ENCODE measurements at regions not wholly inside any gene's neighbourhood (a gene's known extent, or its start where the extent isn't known, plus 50 kb on each side); places are given as distances from the start of the nearest gene placed in this dataset.

DNA sequence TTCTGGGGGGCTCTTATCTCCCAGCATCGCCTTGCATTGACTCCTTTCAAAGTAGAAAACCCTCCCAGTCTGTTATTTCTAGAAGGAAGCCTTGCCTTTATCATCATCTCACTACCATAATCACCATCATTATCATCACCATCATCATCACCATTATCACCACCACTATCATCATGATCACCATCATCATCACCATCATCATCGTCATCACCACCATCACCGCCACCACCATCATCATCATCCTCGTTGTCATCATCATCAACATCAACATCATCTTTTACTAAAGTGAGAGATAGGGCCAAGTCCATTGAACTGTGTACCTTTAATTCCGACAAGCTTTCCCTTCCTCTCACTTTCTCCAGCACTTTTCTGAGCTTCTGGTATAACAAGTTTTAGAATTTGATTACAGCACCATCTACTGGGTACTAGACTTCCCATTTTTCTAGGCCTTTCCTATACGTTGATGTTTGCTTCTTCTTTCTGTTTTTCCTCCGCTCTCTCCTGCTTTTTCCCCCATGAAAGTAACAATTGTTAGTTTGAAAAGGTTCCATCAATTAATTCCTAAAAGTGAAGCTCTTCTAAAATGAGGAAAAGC lies 226.4 kb downstream of the BUB3 start:
- POLR2A ChIA-PET (ENCODE audit: low non-redundant PET) = no interaction called here
- TF ChIP-seq, protein P1, sequence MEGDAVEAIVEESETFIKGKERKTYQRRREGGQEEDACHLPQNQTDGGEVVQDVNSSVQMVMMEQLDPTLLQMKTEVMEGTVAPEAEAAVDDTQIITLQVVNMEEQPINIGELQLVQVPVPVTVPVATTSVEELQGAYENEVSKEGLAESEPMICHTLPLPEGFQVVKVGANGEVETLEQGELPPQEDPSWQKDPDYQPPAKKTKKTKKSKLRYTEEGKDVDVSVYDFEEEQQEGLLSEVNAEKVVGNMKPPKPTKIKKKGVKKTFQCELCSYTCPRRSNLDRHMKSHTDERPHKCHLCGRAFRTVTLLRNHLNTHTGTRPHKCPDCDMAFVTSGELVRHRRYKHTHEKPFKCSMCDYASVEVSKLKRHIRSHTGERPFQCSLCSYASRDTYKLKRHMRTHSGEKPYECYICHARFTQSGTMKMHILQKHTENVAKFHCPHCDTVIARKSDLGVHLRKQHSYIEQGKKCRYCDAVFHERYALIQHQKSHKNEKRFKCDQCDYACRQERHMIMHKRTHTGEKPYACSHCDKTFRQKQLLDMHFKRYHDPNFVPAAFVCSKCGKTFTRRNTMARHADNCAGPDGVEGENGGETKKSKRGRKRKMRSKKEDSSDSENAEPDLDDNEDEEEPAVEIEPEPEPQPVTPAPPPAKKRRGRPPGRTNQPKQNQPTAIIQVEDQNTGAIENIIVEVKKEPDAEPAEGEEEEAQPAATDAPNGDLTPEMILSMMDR (conservative IDR thresholded peaks at IDR 0.05; ENCODE audit: low read depth) = no peak
- CTCF ChIA-PET = interaction anchor here (0.6 to 4.9 kb wide), 11 partner anchors 44 to 340 kb away, joined by 3 to 44 read pairs (median 3); no protein-coding TSS in a partner anchor
- no peak overlapping the region for H3K27ac ChIP-seq
- peak; percentile 32 for DNase-seq (ENCODE audit: low spot score)

DNA sequence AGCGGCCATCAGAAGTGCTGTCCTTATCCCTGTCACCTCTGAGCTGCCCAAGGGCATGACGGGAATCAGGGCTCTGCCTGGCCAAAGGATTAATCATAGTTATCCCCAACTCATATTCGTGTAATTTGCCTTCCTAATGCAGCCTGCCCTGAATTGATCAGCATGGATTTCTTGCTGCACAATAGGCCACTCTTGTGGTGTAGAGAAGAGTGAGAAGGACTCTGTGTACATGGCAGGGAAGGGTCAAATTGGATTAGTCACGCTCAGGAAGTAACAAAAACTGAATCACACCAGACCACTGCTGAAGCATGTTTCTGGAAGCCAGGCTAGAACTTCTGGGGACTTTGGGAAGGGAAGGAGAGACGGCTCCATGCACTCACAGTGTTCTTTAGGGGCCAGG lies 227.0 kb downstream of the BUB3 start:
- ChIA-PET CTCF (interaction anchor here (0.6 to 4.9 kb wide), 6 partner anchors 45 to 340 kb away, joined by 3 to 44 read pairs (median 7); no protein-coding TSS in a partner anchor), POLR2A (ENCODE audit: low non-redundant PET) (no interaction called here)
- DNase-seq (ENCODE audit: low spot score) = peak; percentile 54
- TF ChIP-seq, protein P1 (conservative IDR thresholded peaks at IDR 0.05; ENCODE audit: low read depth) = no peak
- H3K27ac ChIP-seq = no peak overlapping the region

GRCh38 chr10:123382491-123382890 lies 228.3 kb downstream of the BUB3 start:
- no peak for DNase-seq (ENCODE audit: low spot score)
- TF ChIP-seq, protein P1 (conservative IDR thresholded peaks at IDR 0.05; ENCODE audit: low read depth) = no peak
- no peak overlapping the region for H3K27ac ChIP-seq
- ChIA-PET POLR2A (ENCODE audit: low non-redundant PET) (no interaction called here), CTCF (interaction anchor here (0.5 to 4.9 kb wide), 2 partner anchors 249 to 338 kb away, joined by 3 to 44 read pairs; no protein-coding TSS in a partner anchor)

DNA sequence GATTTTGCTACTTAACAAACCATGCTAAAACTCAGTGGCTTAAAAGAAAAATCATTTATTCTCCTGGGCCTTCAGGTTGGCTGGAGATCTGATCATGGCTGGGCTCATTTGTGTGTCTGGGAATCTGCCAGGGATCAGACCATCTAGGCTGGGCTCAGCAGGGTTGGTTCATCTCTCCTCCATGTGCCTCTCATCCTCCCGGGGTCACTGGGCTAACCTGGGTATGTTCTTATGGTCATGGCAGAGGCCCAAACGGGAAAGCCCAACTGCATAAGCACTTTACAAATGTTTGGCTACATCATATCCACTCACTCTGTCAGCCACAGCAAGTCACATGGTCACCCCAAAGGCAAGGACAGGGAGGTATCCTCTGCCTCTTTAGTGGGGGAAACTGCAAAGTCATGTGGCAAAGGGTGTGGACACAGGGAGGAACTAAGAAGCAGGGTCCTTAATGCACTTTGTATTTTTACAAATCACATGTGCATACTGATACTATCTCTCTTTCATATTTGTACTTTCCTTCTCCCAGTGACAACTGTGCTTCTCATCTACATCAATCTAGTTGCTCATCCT lies 231.4 kb downstream of the BUB3 start:
- ChIA-PET CTCF (no interaction called here), POLR2A (ENCODE audit: low non-redundant PET) (no interaction called here)

GRCh38 chr10:123389520-123389919 lies 235.3 kb downstream of the BUB3 start:
- H3K27ac ChIP-seq = no peak overlapping the region
- no peak for DNase-seq (ENCODE audit: low spot score)
- ChIA-PET POLR2A (ENCODE audit: low non-redundant PET) (no interaction called here), CTCF (interaction anchor here (0.7 kb wide), 1 partner anchor 748 kb away, joined by 4 read pairs; no protein-coding TSS in a partner anchor)
- TF ChIP-seq, protein P1 (conservative IDR thresholded peaks at IDR 0.05; ENCODE audit: low read depth) = no peak

More for the DNA sequence above, 231.4 kb downstream of the BUB3 start:
- no peak overlapping the region for H3K27ac ChIP-seq
- TF ChIP-seq, protein P1 (conservative IDR thresholded peaks at IDR 0.05; ENCODE audit: low read depth) = no peak
- DNase-seq (ENCODE audit: low spot score) = no peak

GRCh38 chr10:123390332-123390731 lies 236.1 kb downstream of the BUB3 start:
- ChIA-PET CTCF (no interaction called here), POLR2A (ENCODE audit: low non-redundant PET) (no interaction called here)
- DNase-seq (ENCODE audit: low spot score) = no peak
- no peak overlapping the region for H3K27ac ChIP-seq
- TF ChIP-seq, protein P1 (conservative IDR thresholded peaks at IDR 0.05; ENCODE audit: low read depth) = no peak
